ENCODE measurements at regions not wholly inside any gene's neighbourhood (a gene's known extent, or its start where the extent isn't known, plus 50 kb on each side); places are given as distances from the start of the nearest gene placed in this dataset.

DNA sequence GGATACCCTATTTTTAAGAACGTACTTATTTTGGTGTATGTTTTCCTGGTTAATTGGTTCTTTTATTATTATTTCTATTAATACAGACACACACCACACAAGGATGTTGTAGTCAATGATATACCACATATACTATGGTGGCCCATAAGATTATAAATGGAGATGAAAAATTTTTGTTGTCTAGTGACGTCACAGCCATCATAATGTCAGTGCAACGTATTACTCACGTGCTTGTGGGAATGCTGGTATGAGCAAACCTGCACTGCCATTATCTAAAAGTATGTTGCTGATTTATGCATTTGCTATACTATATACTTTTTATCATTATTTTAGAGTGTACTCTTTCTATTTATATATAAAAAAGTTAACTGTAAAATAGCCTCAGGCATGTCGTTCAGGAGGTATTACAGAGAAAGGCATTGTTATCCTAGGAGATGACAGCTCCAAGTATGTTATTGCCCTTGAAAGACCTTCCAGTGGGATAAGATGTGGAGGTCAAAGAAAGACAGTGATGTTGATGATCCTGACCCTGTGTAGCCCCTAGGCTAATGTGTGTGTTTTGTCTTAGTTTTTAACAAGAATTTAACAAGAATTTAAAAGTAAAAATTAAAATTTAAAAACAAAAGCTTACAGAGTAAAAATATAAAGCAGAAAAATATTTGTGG, 65.6 kb upstream of the SGCD start:
- TF ChIP-seq, protein P1, sequence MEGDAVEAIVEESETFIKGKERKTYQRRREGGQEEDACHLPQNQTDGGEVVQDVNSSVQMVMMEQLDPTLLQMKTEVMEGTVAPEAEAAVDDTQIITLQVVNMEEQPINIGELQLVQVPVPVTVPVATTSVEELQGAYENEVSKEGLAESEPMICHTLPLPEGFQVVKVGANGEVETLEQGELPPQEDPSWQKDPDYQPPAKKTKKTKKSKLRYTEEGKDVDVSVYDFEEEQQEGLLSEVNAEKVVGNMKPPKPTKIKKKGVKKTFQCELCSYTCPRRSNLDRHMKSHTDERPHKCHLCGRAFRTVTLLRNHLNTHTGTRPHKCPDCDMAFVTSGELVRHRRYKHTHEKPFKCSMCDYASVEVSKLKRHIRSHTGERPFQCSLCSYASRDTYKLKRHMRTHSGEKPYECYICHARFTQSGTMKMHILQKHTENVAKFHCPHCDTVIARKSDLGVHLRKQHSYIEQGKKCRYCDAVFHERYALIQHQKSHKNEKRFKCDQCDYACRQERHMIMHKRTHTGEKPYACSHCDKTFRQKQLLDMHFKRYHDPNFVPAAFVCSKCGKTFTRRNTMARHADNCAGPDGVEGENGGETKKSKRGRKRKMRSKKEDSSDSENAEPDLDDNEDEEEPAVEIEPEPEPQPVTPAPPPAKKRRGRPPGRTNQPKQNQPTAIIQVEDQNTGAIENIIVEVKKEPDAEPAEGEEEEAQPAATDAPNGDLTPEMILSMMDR (IDR thresholded peaks at IDR 0.05): no peak
- TF ChIP-seq POLR2A (IDR thresholded peaks at IDR 0.05) (no peak), EP300 (IDR thresholded peaks at IDR 0.05) (no peak), POLR2AphosphoS5 (IDR thresholded peaks at IDR 0.05) (no peak)
